Hepatocyte (in vitro differentiated cells): ENCODE measurements at regions not wholly inside any gene's neighbourhood (a gene's known extent, or its start where the extent isn't known, plus 50 kb on each side); places are given as distances from the start of the nearest gene placed in this dataset.

Source experiments
- DNase-seq: peaks from one replicate; pipeline ENCODE4 v3.0.0-alpha.2; 2016; ENCODE audit warnings: low spot score
- H2AFZ ChIP-seq: fragments of 200-600 bp; sonication (generic); 2 replicates; pipeline ENCODE4 v1.6.0; 2016; ENCODE audit warnings: antibody characterized with exemption, mild to moderate bottlenecking
- H3K27ac ChIP-seq: fragments of 200-600 bp; sonication (generic); 2 replicates; pipeline ENCODE4 v1.5.1; 2016; ENCODE audit warnings: mild to moderate bottlenecking
- H3K27me3 ChIP-seq: fragments of 200-600 bp; sonication (generic); 2 replicates; pipeline ENCODE4 v1.6.1; 2016
- H3K36me3 ChIP-seq: fragments of 200-600 bp; sonication (generic); replicated peaks from 2 replicates; pipeline ENCODE4 v1.5.1; 2016; ENCODE audit warnings: low read depth; ENCODE audit not compliant: insufficient read depth
- H3K4me1 ChIP-seq: fragments of 200-600 bp; sonication (generic); 2 replicates; pipeline ENCODE4 v1.5.1; 2016; ENCODE audit warnings: mild to moderate bottlenecking, moderate library complexity; ENCODE audit not compliant: insufficient read depth
- H3K4me2 ChIP-seq: fragments of 200-600 bp; sonication (generic); 2 replicates; pipeline ENCODE4 v1.6.0; 2016
- H3K4me3 ChIP-seq: fragments of 200-600 bp; sonication (generic); 2 replicates; pipeline ENCODE4 v1.5.1; 2016; ENCODE audit warnings: mild to moderate bottlenecking
- H3K79me2 ChIP-seq: fragments of 200-600 bp; sonication (generic); 2 replicates; pipeline ENCODE4 v1.6.0; 2017; ENCODE audit warnings: mild to moderate bottlenecking
- H3K9me2 ChIP-seq: fragments of 200-600 bp; sonication (generic); replicated peaks from 2 replicates; pipeline ENCODE4 v1.6.0; 2017; ENCODE audit warnings: mild to moderate bottlenecking; ENCODE audit not compliant: insufficient read depth
- H3K9me3 ChIP-seq: fragments of 200-600 bp; sonication (generic); 2 replicates; pipeline ENCODE4 v1.5.1; 2016; ENCODE audit warnings: low read depth, mild to moderate bottlenecking
- H4K20me1 ChIP-seq: fragments of 200-600 bp; sonication (generic); 2 replicates; pipeline ENCODE4 v1.6.0; 2016; ENCODE audit warnings: mild to moderate bottlenecking; ENCODE audit not compliant: insufficient read depth, poor library complexity, severe bottlenecking
- EZH2 ChIP-seq: fragments of 200-600 bp; sonication (generic); IDR thresholded peaks from 2 replicates; pipeline ENCODE4 v1.6.1; 2016; ENCODE audit warnings: antibody characterized with exemption, mild to moderate bottlenecking, borderline replicate concordance
- EZH2phosphoT487 ChIP-seq: fragments of 200-600 bp; sonication (generic); IDR thresholded peaks from one replicate; pipeline ENCODE4 v1.6.1; 2018; ENCODE audit warnings: antibody characterized with exemption, mild to moderate bottlenecking, low read depth, moderate library complexity; ENCODE audit not compliant: unreplicated experiment, severe bottlenecking
- WGBS: methylation state at CpG from one replicate; pipeline ENCODE4 v1.1.6; 2016; ENCODE audit warnings: low lambda C conversion rate; ENCODE audit errors: missing lambda C conversion rate; 5-methylcytosine and 5-hydroxymethylcytosine counted together
- TF ChIP-seq, protein P1 (sequence below): fragments of 200-600 bp; sonication (generic); IDR thresholded peaks from 2 replicates; pipeline ENCODE4 v1.5.1; 2016; ENCODE audit warnings: antibody characterized with exemption, mild to moderate bottlenecking; ENCODE audit not compliant: poor library complexity

GRCh38 chr6:12635375-12635774 lies 81.2 kb upstream of the PHACTR1 start:
- H3K79me2 ChIP-seq: no peaks in the 10 kb centered on the region
- H2AFZ ChIP-seq: no peak overlapping the region
- H3K27ac ChIP-seq: no peak overlapping the region
- H3K4me1 ChIP-seq: no peaks in the 10 kb centered on the region
- no peaks in the 10 kb centered on the region for H3K36me3 ChIP-seq
- H3K9me2 ChIP-seq: no peaks in the 10 kb centered on the region
- TF ChIP-seq EZH2: no peak
- no peak for TF ChIP-seq EZH2phosphoT487
- TF ChIP-seq, protein P1, sequence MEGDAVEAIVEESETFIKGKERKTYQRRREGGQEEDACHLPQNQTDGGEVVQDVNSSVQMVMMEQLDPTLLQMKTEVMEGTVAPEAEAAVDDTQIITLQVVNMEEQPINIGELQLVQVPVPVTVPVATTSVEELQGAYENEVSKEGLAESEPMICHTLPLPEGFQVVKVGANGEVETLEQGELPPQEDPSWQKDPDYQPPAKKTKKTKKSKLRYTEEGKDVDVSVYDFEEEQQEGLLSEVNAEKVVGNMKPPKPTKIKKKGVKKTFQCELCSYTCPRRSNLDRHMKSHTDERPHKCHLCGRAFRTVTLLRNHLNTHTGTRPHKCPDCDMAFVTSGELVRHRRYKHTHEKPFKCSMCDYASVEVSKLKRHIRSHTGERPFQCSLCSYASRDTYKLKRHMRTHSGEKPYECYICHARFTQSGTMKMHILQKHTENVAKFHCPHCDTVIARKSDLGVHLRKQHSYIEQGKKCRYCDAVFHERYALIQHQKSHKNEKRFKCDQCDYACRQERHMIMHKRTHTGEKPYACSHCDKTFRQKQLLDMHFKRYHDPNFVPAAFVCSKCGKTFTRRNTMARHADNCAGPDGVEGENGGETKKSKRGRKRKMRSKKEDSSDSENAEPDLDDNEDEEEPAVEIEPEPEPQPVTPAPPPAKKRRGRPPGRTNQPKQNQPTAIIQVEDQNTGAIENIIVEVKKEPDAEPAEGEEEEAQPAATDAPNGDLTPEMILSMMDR: no peak
- DNase-seq: no peak
- no peaks in the 10 kb centered on the region for H3K27me3 ChIP-seq
- H4K20me1 ChIP-seq: no peaks in the 10 kb centered on the region
- 87% methylated on average over 2 of the region's 2 CpGs for WGBS
- H3K4me3 ChIP-seq: no peak overlapping the region
- H3K9me3 ChIP-seq: no peaks in the 10 kb centered on the region
- no peak overlapping the region for H3K4me2 ChIP-seq

GRCh38 chr6:12635813-12636212 lies 80.8 kb upstream of the PHACTR1 start:
- H3K9me2 ChIP-seq: no peaks in the 10 kb centered on the region
- WGBS: 27% methylated on average over 3 of the region's 3 CpGs
- no peaks in the 10 kb centered on the region for H3K36me3 ChIP-seq
- no peaks in the 10 kb centered on the region for H3K9me3 ChIP-seq
- TF ChIP-seq, protein P1: no peak
- TF ChIP-seq EZH2 (no peak), EZH2phosphoT487 (no peak)
- H2AFZ ChIP-seq: no peak overlapping the region
- H3K27me3 ChIP-seq: no peaks in the 10 kb centered on the region
- H3K79me2 ChIP-seq: no peaks in the 10 kb centered on the region
- no peak overlapping the region for H3K4me3 ChIP-seq
- H3K27ac ChIP-seq: no peak overlapping the region
- H3K4me1 ChIP-seq: no peaks in the 10 kb centered on the region
- no peak overlapping the region for H3K4me2 ChIP-seq
- no peak for DNase-seq
- no peaks in the 10 kb centered on the region for H4K20me1 ChIP-seq

GRCh38 chr6:12636336-12636735 lies 80.2 kb upstream of the PHACTR1 start:
- H3K4me3 ChIP-seq: no peak overlapping the region
- H3K79me2 ChIP-seq: no peaks in the 10 kb centered on the region
- H3K9me2 ChIP-seq: no peaks in the 10 kb centered on the region
- no peaks in the 10 kb centered on the region for H3K9me3 ChIP-seq
- WGBS: 64% methylated on average over 3 of the region's 3 CpGs
- H4K20me1 ChIP-seq: no peaks in the 10 kb centered on the region
- no peaks in the 10 kb centered on the region for H3K27me3 ChIP-seq
- no peak overlapping the region for H3K4me2 ChIP-seq
- H3K27ac ChIP-seq: no peak overlapping the region
- H2AFZ ChIP-seq: no peak overlapping the region
- DNase-seq: no peak
- no peak for TF ChIP-seq EZH2phosphoT487
- TF ChIP-seq, protein P1: no peak
- TF ChIP-seq EZH2: no peak
- H3K4me1 ChIP-seq: no peaks in the 10 kb centered on the region
- H3K36me3 ChIP-seq: no peaks in the 10 kb centered on the region
